CD14-positive monocyte (primary cell): ENCODE measurements at regions not wholly inside any gene's neighbourhood (a gene's known extent, or its start where the extent isn't known, plus 50 kb on each side); places are given as distances from the start of the nearest gene placed in this dataset.

Source experiments
- DNase-seq, 3 donors: peaks; one replicate each; pipeline ENCODE4 v3.0.0-alpha.2; 2011 to 2022
- H2AFZ ChIP-seq: 2 replicates; pipeline ENCODE4 v1.6.0; 2012; ENCODE audit warnings: mild to moderate bottlenecking, low read depth, low read length, inconsistent platforms; ENCODE audit not compliant: insufficient read depth, poor library complexity, severe bottlenecking
- H3K27ac ChIP-seq, 2 donors: 1 replicate in 1 of 2; 2 replicates in 1 of 2; pipeline ENCODE4 v1.5.1; 2012 to 2013; ENCODE audit warnings: low read length in 2 of 2, control low read depth in 1 of 2, inconsistent platforms in 1 of 2, low read depth in 1 of 2, mild to moderate bottlenecking in 1 of 2
- H3K27me3 ChIP-seq, 2 donors: one replicate each; pipeline versions ENCODE4 v1.6.0 to v1.6.1; 2011 to 2013; ENCODE audit warnings: low read length in 2 of 2; ENCODE audit not compliant: control insufficient read depth in 2 of 2, insufficient read depth in 2 of 2
- H3K36me3 ChIP-seq, 2 donors: replicated peaks in 1 of 2; 1 replicate in 1 of 2; 2 replicates in 1 of 2; pipeline versions ENCODE4 v1.5.1 to v1.6.1; 2012 to 2013; ENCODE audit warnings: low read length in 2 of 2, control low read depth in 1 of 2, inconsistent platforms in 1 of 2, mild to moderate bottlenecking in 1 of 2; ENCODE audit not compliant: insufficient read depth in 2 of 2, control insufficient read depth in 1 of 2
- H3K4me1 ChIP-seq, 2 donors: 1 replicate in 1 of 2; 2 replicates in 1 of 2; pipeline versions ENCODE4 v1.5.1 to v1.6.1; 2012 to 2013; ENCODE audit warnings: low read length in 2 of 2, control low read depth in 1 of 2, inconsistent platforms in 1 of 2, mild to moderate bottlenecking in 1 of 2, moderate library complexity in 1 of 2; ENCODE audit not compliant: insufficient read depth in 2 of 2, control insufficient read depth in 1 of 2
- H3K4me2 ChIP-seq: replicated peaks from 2 replicates; pipeline ENCODE3; 2012; ENCODE audit warnings: low read length, moderate library complexity, mild to moderate bottlenecking; ENCODE audit not compliant: poor library complexity, severe bottlenecking; ENCODE audit errors: extremely low read depth
- H3K4me3 ChIP-seq, 3 experiments: fragments of 200-600 bp in 1 of 3; sonication (generic) in 1 of 3; replicated peaks in 1 of 3; 1 replicate in 2 of 3; 2 replicates in 1 of 3; pipeline ENCODE4 v1.5.1; 2011 to 2013; ENCODE audit warnings: low read length in 3 of 3, mild to moderate bottlenecking in 3 of 3, control low read depth in 2 of 3, low read depth in 2 of 3, inconsistent platforms in 1 of 3, moderate library complexity in 1 of 3
- H3K79me2 ChIP-seq: 2 replicates; pipeline ENCODE4 v1.6.0; 2012; ENCODE audit warnings: mild to moderate bottlenecking, control low read depth, inconsistent platforms, low read length, moderate library complexity; ENCODE audit not compliant: insufficient read depth
- H3K9ac ChIP-seq: 2 replicates; pipeline ENCODE4 v1.6.0; 2017; ENCODE audit warnings: low read length, mild to moderate bottlenecking; ENCODE audit not compliant: insufficient read depth, poor library complexity, severe bottlenecking
- H3K9me3 ChIP-seq, 2 donors: replicated peaks in 1 of 2; 1 replicate in 1 of 2; 2 replicates in 1 of 2; pipeline versions ENCODE4 v1.5.1 to v1.6.1; 2012 to 2013; ENCODE audit warnings: low read length in 2 of 2, control low read depth in 1 of 2; ENCODE audit not compliant: control insufficient read depth in 1 of 2, insufficient read depth in 1 of 2
- H4K20me1 ChIP-seq: 2 replicates; pipeline ENCODE4 v1.6.0; 2012; ENCODE audit warnings: mild to moderate bottlenecking, low read length, control low read depth, moderate library complexity; ENCODE audit not compliant: insufficient read depth
- H3K27ac Mint-ChIP-seq, 7 donors: one replicate each; pipeline ENCODE4 v1.8.0; 2020; ENCODE audit warnings: mild to moderate bottlenecking in 7 of 7, mixed read lengths in 7 of 7, moderate library complexity in 6 of 7, inconsistent platforms in 2 of 7
- H3K27me3 Mint-ChIP-seq, 3 donors: one replicate each; pipeline ENCODE4 v1.8.0; 2021 to 2022; ENCODE audit warnings: low read depth in 3 of 3, mild to moderate bottlenecking in 3 of 3, mixed read lengths in 3 of 3, moderate library complexity in 3 of 3, inconsistent platforms in 1 of 3
- H3K36me3 Mint-ChIP-seq, 2 donors: one replicate each; pipeline ENCODE4 v1.8.0; 2020; ENCODE audit warnings: mixed read lengths in 2 of 2, inconsistent platforms in 1 of 2, mild to moderate bottlenecking in 1 of 2
- H3K4me1 Mint-ChIP-seq: one replicate; pipeline ENCODE4 v1.8.0; 2020; ENCODE audit warnings: mild to moderate bottlenecking, mixed read lengths
- H3K4me3 Mint-ChIP-seq, 2 donors: one replicate each; pipeline ENCODE4 v1.8.0; 2020; ENCODE audit warnings: mild to moderate bottlenecking in 2 of 2, mixed read lengths in 2 of 2, moderate library complexity in 1 of 2
- H3K9me3 Mint-ChIP-seq, 7 donors: one replicate each; pipeline ENCODE4 v1.8.0; 2020 to 2022; ENCODE audit warnings: mixed read lengths in 7 of 7, mild to moderate bottlenecking in 6 of 7, moderate library complexity in 6 of 7, inconsistent platforms in 2 of 7
- CTCF ChIP-seq: fragments of 200-600 bp; IDR thresholded peaks from one replicate; pipeline ENCODE4 v1.8.0; 2022; ENCODE audit warnings: antibody characterized with exemption, mild to moderate bottlenecking
- WGBS: methylation state at CpG from one replicate; pipeline ENCODE4 v1.1.5; 2013; ENCODE audit warnings: missing lambda C conversion rate; ENCODE audit not compliant: insufficient coverage; 5-methylcytosine and 5-hydroxymethylcytosine counted together
- intact Hi-C, 2 donors: fragments of 100-400 bp; cut with micrococcal nuclease; formaldehyde crosslinking; loops; one replicate each; pipeline versions ENCODE4 v1.15.0 to v1.15.1; 2023

- Histone ChIP-seq H3K4me2 (no peak overlapping the region), H3K27ac (no peak overlapping the region), H3K9me3 (peaks cover 0 to 3% of the 10 kb centered on the region in 2 donors), H3K4me3 (no peak overlapping the region), H3K27me3 (peaks cover 12 to 45% of the 10 kb centered on the region in 2 donors), H2AFZ (no peak overlapping the region), H3K79me2 (no peaks in the 10 kb centered on the region), H4K20me1 (no peaks in the 10 kb centered on the region), H3K9ac (no peak overlapping the region), H3K36me3 (no peaks in the 10 kb centered on the region), H3K4me1 (no peaks in the 10 kb centered on the region)
- Mint-ChIP-seq H3K9me3 (peaks cover 0 to 8% (median 3%) of the 10 kb centered on the region in 7 donors), H3K4me3 (peak overlapping the region in 1 of 2 donors; percentile 55), H3K36me3 (peaks cover 0 to 4% of the 10 kb centered on the region in 2 donors), H3K4me1 (no peaks in the 10 kb centered on the region), H3K27ac (no peak overlapping the region), H3K27me3 (peaks cover 43 to 58% (median 57%) of the 10 kb centered on the region in 3 donors)
- intact Hi-C loops = no loop called here
- no peak for TF ChIP-seq CTCF
- 85% methylated on average over 5 of the region's 5 CpGs for WGBS
- no peak for DNase-seq
Observed at GRCh38 chr11:70663815-70664214, 265.5 kb downstream of the CTTN start.

- H3K36me3 Mint-ChIP-seq = peaks cover 0 to 4% of the 10 kb centered on the region in 2 donors
- 64% methylated on average over 7 of the region's 8 CpGs for WGBS
- no peaks in the 10 kb centered on the region for H3K4me1 ChIP-seq
- H3K9ac ChIP-seq = no peak overlapping the region
- H3K36me3 ChIP-seq = no peaks in the 10 kb centered on the region
- peaks cover 0 to 4% (median 3%) of the 10 kb centered on the region in 7 donors for H3K9me3 Mint-ChIP-seq
- no peak overlapping the region for H3K4me3 ChIP-seq
- intact Hi-C loops = no loop called here
- H3K27me3 ChIP-seq = peaks cover 8 to 30% of the 10 kb centered on the region in 2 donors
- H4K20me1 ChIP-seq = no peaks in the 10 kb centered on the region
- H3K9me3 ChIP-seq = no peaks in the 10 kb centered on the region
- H3K27ac ChIP-seq = no peak overlapping the region
- H3K27me3 Mint-ChIP-seq = peaks cover 23 to 47% (median 45%) of the 10 kb centered on the region in 3 donors
- no peak for DNase-seq
- H3K27ac Mint-ChIP-seq = no peak overlapping the region
- H2AFZ ChIP-seq = no peak overlapping the region
- H3K79me2 ChIP-seq = no peaks in the 10 kb centered on the region
- no peak for TF ChIP-seq CTCF
- no peak overlapping the region for H3K4me2 ChIP-seq
- H3K4me1 Mint-ChIP-seq = no peaks in the 10 kb centered on the region
- H3K4me3 Mint-ChIP-seq = no peak overlapping the region
Observed at GRCh38 chr11:70666311-70666710, 268.0 kb downstream of the CTTN start.
